ENCODE measurements at regions not wholly inside any gene's neighbourhood (a gene's known extent, or its start where the extent isn't known, plus 50 kb on each side); places are given as distances from the start of the nearest gene placed in this dataset.

DNA sequence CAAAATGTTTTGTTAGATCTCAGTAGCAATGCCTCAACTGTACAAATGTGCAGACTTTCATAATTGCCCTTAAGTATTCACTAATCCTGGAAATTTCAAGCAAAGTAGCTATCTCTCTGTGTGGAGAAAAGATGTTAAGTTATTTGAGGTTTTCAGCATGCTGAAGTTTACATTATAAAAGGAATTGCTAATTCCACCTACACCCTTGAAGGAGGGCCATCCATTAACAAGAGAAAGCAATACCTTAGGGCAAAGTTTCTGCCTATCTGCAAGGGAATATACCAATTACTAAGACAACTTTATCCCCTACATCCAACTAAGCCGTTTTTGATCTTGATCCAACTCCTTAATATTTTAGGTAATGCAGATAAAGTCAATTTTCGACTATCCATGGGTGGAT is 380.7 kb upstream of the BTBD3 start:
- H3K27ac Mint-ChIP-seq: no peak overlapping the region
- no peak overlapping the region for H3K9ac ChIP-seq
- no peaks in the 10 kb centered on the region for H3K4me1 Mint-ChIP-seq

DNA sequence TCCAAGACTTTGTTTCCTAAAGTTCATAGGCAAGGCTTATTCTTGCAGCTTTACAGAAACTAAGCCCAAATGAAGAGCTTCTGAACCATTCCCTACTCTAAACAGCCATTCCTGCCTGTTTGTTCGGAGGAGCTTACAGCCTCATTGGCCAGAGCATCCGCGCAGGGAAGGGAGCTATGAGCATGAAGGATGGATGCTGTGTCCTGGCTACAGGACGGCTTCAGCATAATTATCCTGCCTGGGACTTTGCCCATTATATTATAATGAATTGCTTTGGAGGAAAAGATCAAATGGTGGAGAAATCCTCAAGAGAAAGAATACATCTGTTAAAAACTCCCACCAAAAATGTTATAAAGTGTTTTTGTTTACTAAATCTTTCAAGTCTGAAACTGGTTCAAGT is 378.2 kb upstream of the BTBD3 start:
- Histone ChIP-seq H3K9ac (no peak overlapping the region), H3K4me1 (peaks cover 25% of the 10 kb centered on the region), H3K27ac (no peak overlapping the region), H3K9me3 (ENCODE audit: low read depth) (no peaks in the 10 kb centered on the region), H4K20me1 (ENCODE audit: low read depth) (no peaks in the 10 kb centered on the region), H3K27me3 (no peaks in the 10 kb centered on the region), H3K79me2 (ENCODE audit: low read depth) (no peaks in the 10 kb centered on the region), H3F3A (ENCODE audit: low read depth) (peaks cover 9% of the 10 kb centered on the region), H2AFZ (replicated peaks) (peak overlapping the region; percentile 12), H3K4me2 (no peak overlapping the region), H3K36me3 (no peaks in the 10 kb centered on the region), H3K4me3 (no peak overlapping the region)
- DNase-seq (ENCODE audit: low spot score): peak; percentile 19
- Mint-ChIP-seq H3K27ac (no peak overlapping the region), H3K4me1 (no peaks in the 10 kb centered on the region), H3K27me3 (ENCODE audit: insufficient read depth, low read depth) (no peaks in the 10 kb centered on the region), H3K4me3 (no peak overlapping the region), H3K36me3 (no peaks in the 10 kb centered on the region), H3K9me3 (peaks cover 3% of the 10 kb centered on the region)
- no peak for TF ChIP-seq EZH2phosphoT487 (IDR thresholded peaks at IDR 0.05)
- TF ChIP-seq, protein P1, sequence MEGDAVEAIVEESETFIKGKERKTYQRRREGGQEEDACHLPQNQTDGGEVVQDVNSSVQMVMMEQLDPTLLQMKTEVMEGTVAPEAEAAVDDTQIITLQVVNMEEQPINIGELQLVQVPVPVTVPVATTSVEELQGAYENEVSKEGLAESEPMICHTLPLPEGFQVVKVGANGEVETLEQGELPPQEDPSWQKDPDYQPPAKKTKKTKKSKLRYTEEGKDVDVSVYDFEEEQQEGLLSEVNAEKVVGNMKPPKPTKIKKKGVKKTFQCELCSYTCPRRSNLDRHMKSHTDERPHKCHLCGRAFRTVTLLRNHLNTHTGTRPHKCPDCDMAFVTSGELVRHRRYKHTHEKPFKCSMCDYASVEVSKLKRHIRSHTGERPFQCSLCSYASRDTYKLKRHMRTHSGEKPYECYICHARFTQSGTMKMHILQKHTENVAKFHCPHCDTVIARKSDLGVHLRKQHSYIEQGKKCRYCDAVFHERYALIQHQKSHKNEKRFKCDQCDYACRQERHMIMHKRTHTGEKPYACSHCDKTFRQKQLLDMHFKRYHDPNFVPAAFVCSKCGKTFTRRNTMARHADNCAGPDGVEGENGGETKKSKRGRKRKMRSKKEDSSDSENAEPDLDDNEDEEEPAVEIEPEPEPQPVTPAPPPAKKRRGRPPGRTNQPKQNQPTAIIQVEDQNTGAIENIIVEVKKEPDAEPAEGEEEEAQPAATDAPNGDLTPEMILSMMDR (IDR thresholded peaks at IDR 0.05): no peak
- TF ChIP-seq EZH2 (IDR thresholded peaks at IDR 0.05): no peak

More for the DNA sequence above, 380.7 kb upstream of the BTBD3 start:
- no peak for DNase-seq (ENCODE audit: low spot score)
- H4K20me1 ChIP-seq (ENCODE audit: low read depth): no peaks in the 10 kb centered on the region
- H3K27ac ChIP-seq: no peak overlapping the region
- no peaks in the 10 kb centered on the region for H3K36me3 Mint-ChIP-seq
- H3K9me3 ChIP-seq (ENCODE audit: low read depth): no peaks in the 10 kb centered on the region
- H3K4me3 ChIP-seq: no peak overlapping the region
- H3K4me1 ChIP-seq: peaks cover 16% of the 10 kb centered on the region
- H3K4me2 ChIP-seq: no peak overlapping the region
- peaks cover 10% of the 10 kb centered on the region for H3K9me3 Mint-ChIP-seq
- H2AFZ ChIP-seq (replicated peaks): no peak overlapping the region
- TF ChIP-seq, protein P1 (IDR thresholded peaks at IDR 0.05): no peak
- TF ChIP-seq EZH2 (IDR thresholded peaks at IDR 0.05) (no peak), EZH2phosphoT487 (IDR thresholded peaks at IDR 0.05) (no peak)
- H3K4me3 Mint-ChIP-seq: no peak overlapping the region
- H3K27me3 Mint-ChIP-seq (ENCODE audit: insufficient read depth, low read depth): no peaks in the 10 kb centered on the region
- no peaks in the 10 kb centered on the region for H3K79me2 ChIP-seq (ENCODE audit: low read depth)
- H3K27me3 ChIP-seq: no peaks in the 10 kb centered on the region
- peaks cover 9% of the 10 kb centered on the region for H3F3A ChIP-seq (ENCODE audit: low read depth)
- no peaks in the 10 kb centered on the region for H3K36me3 ChIP-seq

DNA sequence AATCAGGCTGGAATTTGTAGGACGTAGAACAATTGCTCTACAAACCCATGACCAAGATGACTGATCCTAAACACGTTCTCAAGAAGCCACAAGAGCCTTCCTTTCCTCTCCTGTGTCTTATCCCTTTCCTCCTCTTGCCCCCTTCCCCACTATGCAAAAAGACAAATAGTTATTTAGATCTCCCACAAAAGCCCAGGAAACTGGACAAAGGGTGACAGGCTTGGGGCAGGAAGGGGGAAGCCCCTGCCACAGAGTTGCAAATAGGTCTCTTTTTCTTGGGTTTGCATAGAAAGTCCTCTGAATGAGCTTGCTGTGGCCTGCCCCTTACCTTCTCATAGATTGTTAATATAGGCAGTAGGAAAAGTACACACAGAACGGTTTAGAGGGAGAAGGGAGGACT is 377.1 kb upstream of the BTBD3 start:
- Histone ChIP-seq H3K4me3 (no peak overlapping the region), H3K4me1 (peaks cover 25% of the 10 kb centered on the region), H3K4me2 (no peak overlapping the region), H3K79me2 (ENCODE audit: low read depth) (no peaks in the 10 kb centered on the region), H3F3A (ENCODE audit: low read depth) (peaks cover 9% of the 10 kb centered on the region), H3K27ac (no peak overlapping the region), H2AFZ (replicated peaks) (peak overlapping the region; percentile 95), H3K9ac (no peak overlapping the region), H4K20me1 (ENCODE audit: low read depth) (no peaks in the 10 kb centered on the region), H3K9me3 (ENCODE audit: low read depth) (no peaks in the 10 kb centered on the region), H3K36me3 (no peaks in the 10 kb centered on the region), H3K27me3 (no peaks in the 10 kb centered on the region)
- no peak for DNase-seq (ENCODE audit: low spot score)
- TF ChIP-seq EZH2 (IDR thresholded peaks at IDR 0.05): no peak
- TF ChIP-seq, protein P1 (IDR thresholded peaks at IDR 0.05): no peak
- Mint-ChIP-seq H3K9me3 (peaks cover 3% of the 10 kb centered on the region), H3K27ac (no peak overlapping the region), H3K4me3 (no peak overlapping the region), H3K4me1 (no peaks in the 10 kb centered on the region), H3K36me3 (no peaks in the 10 kb centered on the region), H3K27me3 (ENCODE audit: insufficient read depth, low read depth) (no peaks in the 10 kb centered on the region)
